IgD-negative memory B cell (primary cell): ENCODE measurements at regions not wholly inside any gene's neighbourhood (a gene's known extent, or its start where the extent isn't known, plus 50 kb on each side); places are given as distances from the start of the nearest gene placed in this dataset.

ENCODE experiments used
- H3K27ac Mint-ChIP-seq, 3 donors: one replicate each; pipeline ENCODE4 v1.8.0; 2020 to 2022; ENCODE audit warnings: mild to moderate bottlenecking in 3 of 3, mixed read lengths in 3 of 3, moderate library complexity in 1 of 3
- H3K27me3 Mint-ChIP-seq: one replicate; pipeline ENCODE4 v1.8.0; 2021; ENCODE audit warnings: mixed read lengths
- H3K36me3 Mint-ChIP-seq: one replicate; pipeline ENCODE4 v1.8.0; 2020; ENCODE audit warnings: mild to moderate bottlenecking, mixed read lengths
- H3K4me1 Mint-ChIP-seq, 3 donors: one replicate each; pipeline ENCODE4 v1.8.0; 2020 to 2022; ENCODE audit warnings: mixed read lengths in 3 of 3, mild to moderate bottlenecking in 1 of 3
- H3K4me3 Mint-ChIP-seq, 4 donors: one replicate each; pipeline ENCODE4 v1.8.0; 2020 to 2022; ENCODE audit warnings: mild to moderate bottlenecking in 4 of 4, mixed read lengths in 4 of 4, moderate library complexity in 3 of 4
- H3K9me3 Mint-ChIP-seq, 3 donors: one replicate each; pipeline ENCODE4 v1.8.0; 2020 to 2021; ENCODE audit warnings: mixed read lengths in 3 of 3, mild to moderate bottlenecking in 1 of 3

- H3K27me3 Mint-ChIP-seq: peaks cover 12% of the 10 kb centered on the region
- no peak overlapping the region for H3K4me3 Mint-ChIP-seq
- H3K9me3 Mint-ChIP-seq: no peaks in the 10 kb centered on the region
- no peaks in the 10 kb centered on the region for H3K4me1 Mint-ChIP-seq
- peaks cover 2% of the 10 kb centered on the region for H3K36me3 Mint-ChIP-seq
- no peak overlapping the region for H3K27ac Mint-ChIP-seq
Observed at GRCh38 chr13:44230736-44231135, 142.9 kb upstream of the SERP2 start.

- no peaks in the 10 kb centered on the region for H3K9me3 Mint-ChIP-seq
- H3K4me1 Mint-ChIP-seq: no peaks in the 10 kb centered on the region
- H3K27ac Mint-ChIP-seq: no peak overlapping the region
- peaks cover 12% of the 10 kb centered on the region for H3K27me3 Mint-ChIP-seq
- peaks cover 2% of the 10 kb centered on the region for H3K36me3 Mint-ChIP-seq
- no peak overlapping the region for H3K4me3 Mint-ChIP-seq
Observed at GRCh38 chr13:44231786-44232516, 141.7 kb upstream of the SERP2 start.

- peak overlapping the region in 1 of 3 donors; percentile 51 for H3K27ac Mint-ChIP-seq
- H3K36me3 Mint-ChIP-seq: peaks cover 2% of the 10 kb centered on the region
- H3K4me3 Mint-ChIP-seq: no peak overlapping the region
- H3K9me3 Mint-ChIP-seq: no peaks in the 10 kb centered on the region
- no peaks in the 10 kb centered on the region for H3K4me1 Mint-ChIP-seq
- peaks cover 12% of the 10 kb centered on the region for H3K27me3 Mint-ChIP-seq
Observed at GRCh38 chr13:44232774-44233173, 140.8 kb upstream of the SERP2 start.

DNA sequence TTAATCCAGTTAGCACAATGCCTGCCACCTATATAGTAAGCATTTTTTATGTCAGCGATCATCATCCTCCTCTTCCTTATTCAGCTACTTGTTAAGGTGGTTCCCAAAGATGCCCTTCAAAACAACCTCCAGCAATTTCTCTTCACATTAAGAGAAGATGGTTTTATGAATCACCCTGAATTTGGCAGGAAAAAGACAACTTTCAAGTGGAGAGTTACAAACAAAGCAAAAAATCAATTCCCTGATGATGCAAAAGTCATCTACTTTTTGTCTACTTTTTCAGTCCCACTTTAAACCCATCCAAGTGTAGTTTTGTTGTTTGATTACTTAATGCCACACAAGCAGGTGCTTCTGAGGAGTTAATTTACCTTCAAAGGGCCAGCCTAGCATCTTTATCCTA, 139.1 kb upstream of the SERP2 start:
- Mint-ChIP-seq H3K4me1 (no peaks in the 10 kb centered on the region), H3K4me3 (no peak overlapping the region), H3K9me3 (no peaks in the 10 kb centered on the region), H3K36me3 (peaks cover 5% of the 10 kb centered on the region), H3K27ac (no peak overlapping the region), H3K27me3 (peaks cover 12% of the 10 kb centered on the region)

DNA sequence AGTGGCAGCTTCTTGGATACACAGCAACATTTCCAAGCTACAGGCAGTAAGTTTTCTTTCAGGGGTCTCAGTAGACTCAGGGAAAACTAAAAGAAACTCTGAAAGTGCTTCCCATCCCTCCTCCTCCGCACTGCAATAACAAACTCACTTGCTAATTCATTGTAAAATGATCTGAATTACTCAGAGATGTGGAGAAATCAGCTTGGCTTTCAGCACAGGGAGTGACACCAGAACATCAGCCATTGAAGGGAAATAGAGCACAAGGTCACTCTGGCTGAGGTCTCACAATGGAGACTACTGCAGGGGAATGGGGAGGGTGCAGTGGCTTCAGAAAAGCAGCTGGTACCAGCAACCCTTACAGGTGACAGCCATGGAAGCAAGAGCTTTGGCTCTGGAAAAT, 137.3 kb upstream of the SERP2 start:
- H3K9me3 Mint-ChIP-seq: no peaks in the 10 kb centered on the region

DNA sequence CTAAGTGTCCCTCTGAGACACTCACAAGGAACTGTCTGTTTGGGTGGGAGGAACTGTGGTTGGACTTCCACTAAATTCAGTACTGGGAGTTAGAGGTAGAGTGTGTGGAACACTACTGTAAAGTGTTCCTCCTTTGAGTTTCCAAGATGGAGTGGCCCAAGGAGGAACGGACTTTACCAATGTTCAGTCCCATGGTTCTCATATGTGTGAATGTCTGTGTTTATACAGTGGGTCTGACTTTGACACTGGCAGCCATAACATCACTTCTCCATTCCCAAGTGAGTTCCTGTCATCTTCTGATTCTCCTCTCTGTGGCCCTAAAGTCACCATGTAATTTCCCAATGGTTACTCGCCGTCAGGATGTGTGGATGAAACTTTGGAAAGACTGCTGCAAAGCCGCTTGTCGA, 136.8 kb upstream of the SERP2 start:
- peaks cover 10% of the 10 kb centered on the region for H3K27me3 Mint-ChIP-seq
- H3K27ac Mint-ChIP-seq: no peak overlapping the region

More for the DNA sequence above, 137.3 kb upstream of the SERP2 start:
- peaks cover 5% of the 10 kb centered on the region for H3K36me3 Mint-ChIP-seq
- H3K4me1 Mint-ChIP-seq: no peaks in the 10 kb centered on the region
- no peak overlapping the region for H3K4me3 Mint-ChIP-seq
- no peak overlapping the region for H3K27ac Mint-ChIP-seq
- H3K27me3 Mint-ChIP-seq: peaks cover 11% of the 10 kb centered on the region

DNA sequence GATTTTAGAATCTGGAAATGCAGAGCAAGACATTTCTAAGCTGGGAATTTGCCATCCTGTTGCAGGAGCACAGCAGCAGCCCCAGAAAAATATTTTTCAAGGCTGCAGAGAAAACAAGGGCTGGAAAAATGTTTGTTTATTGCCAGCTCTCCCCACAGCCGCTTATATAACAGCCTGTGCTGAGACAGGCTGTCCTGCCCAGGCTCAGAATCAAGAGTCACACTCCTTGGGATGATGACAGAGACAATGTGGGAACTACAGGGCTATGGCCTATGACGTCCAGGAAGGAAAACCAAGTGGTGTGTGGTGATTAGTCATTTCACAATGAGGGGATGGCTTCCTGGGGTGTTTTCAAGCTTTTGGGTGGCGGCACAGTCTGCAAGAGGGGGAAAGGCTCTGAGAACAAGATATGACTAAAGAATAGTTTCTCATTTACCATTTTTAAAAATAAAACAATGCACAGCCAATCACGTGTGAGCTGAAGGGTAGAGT, 136.3 kb upstream of the SERP2 start:
- H3K9me3 Mint-ChIP-seq: no peaks in the 10 kb centered on the region
- peaks cover 10% of the 10 kb centered on the region for H3K27me3 Mint-ChIP-seq
- no peak overlapping the region for H3K4me3 Mint-ChIP-seq
- no peak overlapping the region for H3K27ac Mint-ChIP-seq
- H3K36me3 Mint-ChIP-seq: peaks cover 5% of the 10 kb centered on the region
- peaks cover 0 to 1% (median 0%) of the 10 kb centered on the region in 3 donors for H3K4me1 Mint-ChIP-seq

More for the DNA sequence above, 136.8 kb upstream of the SERP2 start:
- Mint-ChIP-seq H3K36me3 (peaks cover 5% of the 10 kb centered on the region), H3K4me1 (no peaks in the 10 kb centered on the region), H3K9me3 (no peaks in the 10 kb centered on the region), H3K4me3 (no peak overlapping the region)

DNA sequence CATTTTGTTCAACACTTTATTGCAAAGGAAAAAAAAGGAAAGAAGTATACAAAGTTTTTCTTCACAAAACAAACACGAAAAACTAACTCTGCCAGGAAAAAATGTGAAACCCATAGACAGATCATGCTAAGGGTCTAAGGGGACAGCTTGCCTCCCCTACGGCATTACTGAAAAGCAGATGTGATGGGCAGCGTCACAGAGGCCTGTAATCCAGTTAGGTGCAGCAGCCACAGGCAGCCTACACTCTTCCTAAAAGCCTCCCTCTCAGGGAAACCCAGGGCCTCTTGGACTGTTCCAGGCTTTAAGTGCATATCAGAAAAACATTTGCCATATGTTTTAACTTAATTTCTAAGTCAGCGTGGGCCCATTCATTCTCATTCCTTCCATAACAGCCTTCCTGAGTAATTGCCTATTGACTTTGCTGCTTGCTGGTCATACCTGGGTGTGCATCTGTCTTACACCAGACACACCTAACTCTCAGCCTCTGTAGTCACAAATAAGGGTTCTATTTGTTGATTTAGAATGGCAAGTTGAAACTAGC, 135.7 kb upstream of the SERP2 start:
- peaks cover 3% of the 10 kb centered on the region for H3K36me3 Mint-ChIP-seq
- H3K9me3 Mint-ChIP-seq: no peaks in the 10 kb centered on the region
- H3K27me3 Mint-ChIP-seq: peaks cover 14% of the 10 kb centered on the region
- H3K27ac Mint-ChIP-seq: no peak overlapping the region
- H3K4me3 Mint-ChIP-seq: no peak overlapping the region
- H3K4me1 Mint-ChIP-seq: peaks cover 0 to 2% (median 0%) of the 10 kb centered on the region in 3 donors

- H3K9me3 Mint-ChIP-seq: no peaks in the 10 kb centered on the region
- H3K4me1 Mint-ChIP-seq: peaks cover 0 to 7% (median 3%) of the 10 kb centered on the region in 3 donors
- no peak overlapping the region for H3K4me3 Mint-ChIP-seq
- peaks cover 13% of the 10 kb centered on the region for H3K27me3 Mint-ChIP-seq
- H3K36me3 Mint-ChIP-seq: peaks cover 3% of the 10 kb centered on the region
- no peak overlapping the region for H3K27ac Mint-ChIP-seq
Observed at GRCh38 chr13:44240611-44241145, 132.9 kb upstream of the SERP2 start.

DNA sequence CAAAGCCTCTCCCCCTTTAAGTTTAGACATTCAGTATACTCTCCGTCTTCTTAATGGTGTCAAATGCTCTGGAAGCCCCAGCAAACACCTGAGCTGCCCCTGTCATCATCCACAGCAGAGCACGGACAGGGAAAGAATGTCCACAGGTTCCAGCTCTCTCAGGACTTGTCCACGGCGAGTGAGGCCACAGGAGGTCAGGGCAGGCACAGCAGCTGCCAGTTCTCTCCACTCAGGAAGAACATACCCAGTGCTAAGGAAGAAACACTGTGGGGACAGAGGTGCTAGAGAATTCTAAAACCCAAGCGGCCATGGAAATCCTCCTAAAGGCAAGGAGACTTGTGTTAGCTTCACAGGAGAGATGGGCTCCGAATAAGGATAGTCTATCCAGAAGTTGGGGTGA, 132.0 kb upstream of the SERP2 start:
- H3K4me3 Mint-ChIP-seq: no peak overlapping the region
- no peak overlapping the region for H3K27ac Mint-ChIP-seq
- H3K4me1 Mint-ChIP-seq: peaks cover 0 to 7% (median 3%) of the 10 kb centered on the region in 3 donors
- peaks cover 3% of the 10 kb centered on the region for H3K36me3 Mint-ChIP-seq
- H3K9me3 Mint-ChIP-seq: no peaks in the 10 kb centered on the region
- H3K27me3 Mint-ChIP-seq: peaks cover 13% of the 10 kb centered on the region

- Mint-ChIP-seq H3K9me3 (no peaks in the 10 kb centered on the region), H3K27ac (no peak overlapping the region), H3K27me3 (peaks cover 13% of the 10 kb centered on the region), H3K36me3 (peaks cover 3% of the 10 kb centered on the region), H3K4me1 (peaks cover 0 to 7% (median 3%) of the 10 kb centered on the region in 3 donors), H3K4me3 (no peak overlapping the region)
Observed at GRCh38 chr13:44242766-44243165, 130.9 kb upstream of the SERP2 start.

DNA sequence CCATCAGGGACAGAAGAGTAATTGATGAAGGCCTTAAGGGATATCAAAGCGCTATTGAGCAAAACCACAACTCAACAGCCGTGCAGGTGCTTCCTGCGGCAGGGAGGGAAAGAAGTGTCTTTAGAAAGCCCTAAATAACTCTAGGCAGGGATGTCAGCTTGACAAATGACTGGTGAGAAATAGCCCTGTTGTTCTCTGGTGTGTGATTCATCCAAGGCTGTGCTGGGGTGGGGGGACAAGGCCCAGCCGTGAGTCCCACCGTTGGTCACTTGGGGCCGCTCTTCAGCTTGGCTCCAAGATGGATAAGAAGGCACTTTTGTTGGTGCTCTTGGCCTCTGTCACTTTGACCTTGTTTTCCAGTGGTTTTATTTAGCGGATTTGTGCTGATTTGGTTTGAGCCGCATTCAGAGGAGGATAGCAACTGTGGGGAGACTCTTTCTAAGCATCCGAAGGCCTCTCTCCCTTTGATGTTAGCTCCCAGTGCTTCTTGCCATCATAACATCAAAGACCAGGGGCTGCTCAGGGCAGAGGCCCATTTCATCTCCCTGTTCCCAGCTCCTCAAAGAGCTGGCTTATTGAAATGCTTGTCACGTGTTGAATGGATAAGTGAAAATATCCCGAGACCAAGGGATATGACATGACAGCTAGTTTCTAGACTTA, 130.3 kb upstream of the SERP2 start:
- peaks cover under 1% of the 10 kb centered on the region for H3K36me3 Mint-ChIP-seq
- peaks cover 0 to 7% (median 3%) of the 10 kb centered on the region in 3 donors for H3K4me1 Mint-ChIP-seq
- H3K9me3 Mint-ChIP-seq: no peaks in the 10 kb centered on the region
- H3K4me3 Mint-ChIP-seq: no peak overlapping the region
- peaks cover 13% of the 10 kb centered on the region for H3K27me3 Mint-ChIP-seq
- no peak overlapping the region for H3K27ac Mint-ChIP-seq

DNA sequence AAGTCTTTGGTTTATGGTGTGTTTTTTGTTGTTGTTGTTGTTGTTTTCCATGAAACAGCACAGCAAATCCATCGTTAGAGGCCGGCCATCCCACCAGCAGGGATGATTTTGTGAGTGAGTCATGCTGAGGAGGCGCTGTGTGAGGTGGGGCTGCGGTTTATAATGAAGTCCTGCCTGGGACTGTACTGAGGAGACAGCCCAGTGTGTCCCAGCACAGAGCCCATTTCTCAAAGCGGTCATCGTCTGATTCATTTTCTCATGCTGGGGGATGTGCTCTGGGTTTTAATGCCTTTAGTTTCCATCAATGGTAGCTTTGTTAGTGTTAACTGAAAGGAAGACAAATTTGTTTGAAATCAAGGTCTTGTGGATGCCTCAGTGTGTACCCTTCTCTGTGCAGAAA, 129.3 kb upstream of the SERP2 start:
- no peaks in the 10 kb centered on the region for H3K9me3 Mint-ChIP-seq
- H3K36me3 Mint-ChIP-seq: no peaks in the 10 kb centered on the region
- H3K27me3 Mint-ChIP-seq: peaks cover 13% of the 10 kb centered on the region
- no peak overlapping the region for H3K27ac Mint-ChIP-seq
- no peak overlapping the region for H3K4me3 Mint-ChIP-seq
- H3K4me1 Mint-ChIP-seq: peaks cover 0 to 7% (median 3%) of the 10 kb centered on the region in 3 donors

- Mint-ChIP-seq H3K4me1 (no peaks in the 10 kb centered on the region), H3K4me3 (no peak overlapping the region), H3K36me3 (peaks cover 2% of the 10 kb centered on the region), H3K9me3 (no peaks in the 10 kb centered on the region), H3K27me3 (no peaks in the 10 kb centered on the region), H3K27ac (no peak overlapping the region)
Observed at GRCh38 chr13:44249431-44249836, 124.2 kb upstream of the SERP2 start.

GRCh38 chr13:44252938-44253337, 120.7 kb upstream of the SERP2 start:
- H3K9me3 Mint-ChIP-seq: no peaks in the 10 kb centered on the region
- no peak overlapping the region for H3K27ac Mint-ChIP-seq
- H3K4me3 Mint-ChIP-seq: no peak overlapping the region
- H3K36me3 Mint-ChIP-seq: peaks cover 4% of the 10 kb centered on the region
- H3K4me1 Mint-ChIP-seq: peaks cover 0 to 2% (median 0%) of the 10 kb centered on the region in 3 donors
- H3K27me3 Mint-ChIP-seq: no peaks in the 10 kb centered on the region
